Spinal cord (tissue), 10 donors: ENCODE measurements at regions not wholly inside any gene's neighbourhood (a gene's known extent, or its start where the extent isn't known, plus 50 kb on each side); places are given as distances from the start of the nearest gene placed in this dataset.
A peak's percentile ranks its signal among the peaks of the same experiment; 100 is the strongest.

Experiments
- DNase-seq, 6 donors: peaks; one replicate each; pipeline versions ENCODE4 v3.0.0 to v3.0.0-alpha.2; 2013 to 2015; ENCODE audit warnings: low spot score in 6 of 6, low read depth in 4 of 6
- H3K27ac ChIP-seq: one replicate; pipeline ENCODE4 v1.5.1; 2013; ENCODE audit warnings: low read depth, low read length, control low read depth
- H3K27me3 ChIP-seq: one replicate; pipeline ENCODE4 v1.6.1; 2013; ENCODE audit warnings: low read length; ENCODE audit not compliant: control insufficient read depth, insufficient read depth
- H3K36me3 ChIP-seq: one replicate; pipeline ENCODE4 v1.6.1; 2013; ENCODE audit warnings: low read length; ENCODE audit not compliant: control insufficient read depth, insufficient read depth
- H3K4me1 ChIP-seq: one replicate; pipeline ENCODE4 v1.6.1; 2013; ENCODE audit warnings: low read length; ENCODE audit not compliant: control insufficient read depth, insufficient read depth
- H3K4me3 ChIP-seq: one replicate; pipeline ENCODE4 v1.5.1; 2013; ENCODE audit warnings: low read depth, low read length, control low read depth
- H3K9me3 ChIP-seq: one replicate; pipeline ENCODE4 v1.6.1; 2013; ENCODE audit warnings: low read length; ENCODE audit not compliant: control insufficient read depth, insufficient read depth
- WGBS: methylation state at CpG from one replicate; pipeline ENCODE4 v1.1.5; 2013; ENCODE audit warnings: missing lambda C conversion rate; ENCODE audit not compliant: insufficient coverage; 5-methylcytosine and 5-hydroxymethylcytosine counted together
- small RNA-seq: library from RNA; depleted of rRNA; stranded (forward); fragments of <200 nt; gene quantifications from one replicate; pipeline ENCODE3, GENCODE V24; 2014; ENCODE audit warnings: low replicate concordance
- donor health status: healthy.

- no peaks in the 10 kb centered on the region for H3K27me3 ChIP-seq
- DNase-seq, result no peak
- H3K27ac ChIP-seq, result no peak overlapping the region
- WGBS, result 93% methylated on average over 6 of the region's 7 CpGs
- no peaks in the 10 kb centered on the region for H3K36me3 ChIP-seq
- no peak overlapping the region for H3K4me3 ChIP-seq
- H3K4me1 ChIP-seq, result peaks cover 7% of the 10 kb centered on the region
- H3K9me3 ChIP-seq, result no peaks in the 10 kb centered on the region
These were observed 53.9 kb upstream of the NFE2L3 start for GRCh38 chr7:26097837-26098668.

- WGBS, result 100% methylated on average over 3 of the region's 7 CpGs
- Histone ChIP-seq H3K4me3 (no peak overlapping the region), H3K27ac (no peak overlapping the region), H3K4me1 (peaks cover 7% of the 10 kb centered on the region), H3K27me3 (no peaks in the 10 kb centered on the region), H3K36me3 (no peaks in the 10 kb centered on the region), H3K9me3 (no peaks in the 10 kb centered on the region)
- no peak for DNase-seq
These were observed 52.8 kb upstream of the NFE2L3 start for GRCh38 chr7:26099236-26099635.

- Histone ChIP-seq H3K4me3 (no peak overlapping the region), H3K9me3 (no peaks in the 10 kb centered on the region), H3K4me1 (peaks cover 7% of the 10 kb centered on the region), H3K27ac (peak overlapping the region; percentile 35), H3K27me3 (no peaks in the 10 kb centered on the region), H3K36me3 (no peaks in the 10 kb centered on the region)
- no peak for DNase-seq
- 56% methylated on average over 12 of the region's 17 CpGs for WGBS
These were observed 51.3 kb upstream of the NFE2L3 start for GRCh38 chr7:26100406-26101339.

- H3K4me3 ChIP-seq, result no peak overlapping the region
- peak in 1 of 6 donors; percentile 33 for DNase-seq
- no peaks in the 10 kb centered on the region for H3K36me3 ChIP-seq
- no peaks in the 10 kb centered on the region for H3K27me3 ChIP-seq
- WGBS, result 30% methylated on average over 12 of the region's 16 CpGs
- no peaks in the 10 kb centered on the region for H3K9me3 ChIP-seq
- peak overlapping the region; percentile 35 for H3K27ac ChIP-seq
- H3K4me1 ChIP-seq, result peaks cover 7% of the 10 kb centered on the region
These were observed 50.4 kb upstream of the NFE2L3 start for GRCh38 chr7:26101361-26102151.

GRCh38 chr7:26102176-26102575, 49.8 kb upstream of the NFE2L3 start:
- no peak overlapping the region for H3K27ac ChIP-seq
- H3K4me1 ChIP-seq, result peaks cover 7% of the 10 kb centered on the region
- WGBS, result 92% methylated on average over 4 of the region's 4 CpGs
- H3K27me3 ChIP-seq, result no peaks in the 10 kb centered on the region
- no peak for DNase-seq
- no peak overlapping the region for H3K4me3 ChIP-seq
- H3K9me3 ChIP-seq, result no peaks in the 10 kb centered on the region
- no peaks in the 10 kb centered on the region for H3K36me3 ChIP-seq

Small RNAs in the stretch of these regions (small RNA-seq; reads per million reads assigned to genes)
- gene MIR148A, result 4,986 reads per million, percentile 100 among the genes with 10 or more reads in this experiment
